MM.1S (cell line): ENCODE measurements at regions not wholly inside any gene's neighbourhood (a gene's known extent, or its start where the extent isn't known, plus 50 kb on each side); places are given as distances from the start of the nearest gene placed in this dataset.

Experiments
- EZH2 ChIP-seq: fragments of 300-600 bp; sonication (generic); optimal IDR thresholded peaks from 2 replicates; pipeline ENCODE3; 2017; ENCODE audit warnings: low read depth, mild to moderate bottlenecking, antibody characterized with exemption, low read length, mixed read lengths
- EZH2phosphoT487 ChIP-seq: fragments of 300-600 bp; sonication (generic); IDR thresholded peaks from 2 replicates; pipeline ENCODE4 v1.6.1; 2018; ENCODE audit warnings: antibody characterized with exemption, low read length
- TF ChIP-seq, protein P1 (sequence below): fragments of 300-600 bp; sonication (generic); IDR thresholded peaks from 2 replicates; pipeline ENCODE4 v1.5.1; 2016; ENCODE audit warnings: antibody characterized with exemption, low read length, mixed read lengths

DNA sequence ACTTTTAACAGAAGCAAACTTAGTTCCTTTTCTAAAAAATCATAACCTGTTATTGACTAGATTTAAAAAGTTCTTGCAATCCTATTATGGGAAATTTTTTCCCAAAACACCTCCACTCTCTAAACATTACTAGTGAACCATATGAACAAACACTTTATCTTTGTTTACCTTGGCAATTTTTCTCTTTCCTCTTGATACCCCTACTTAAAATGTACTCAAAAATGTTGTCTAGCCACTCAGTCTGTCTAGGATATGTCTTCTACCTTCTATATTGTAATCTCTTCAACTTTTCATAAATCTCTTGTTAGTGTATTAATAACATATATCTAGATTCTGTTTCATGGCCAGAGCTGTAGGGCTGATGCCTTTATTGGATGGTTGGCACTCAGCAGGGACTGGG, 630.0 kb upstream of the GRM3 start:
- TF ChIP-seq EZH2 (no peak), EZH2phosphoT487 (no peak)
- TF ChIP-seq, protein P1, sequence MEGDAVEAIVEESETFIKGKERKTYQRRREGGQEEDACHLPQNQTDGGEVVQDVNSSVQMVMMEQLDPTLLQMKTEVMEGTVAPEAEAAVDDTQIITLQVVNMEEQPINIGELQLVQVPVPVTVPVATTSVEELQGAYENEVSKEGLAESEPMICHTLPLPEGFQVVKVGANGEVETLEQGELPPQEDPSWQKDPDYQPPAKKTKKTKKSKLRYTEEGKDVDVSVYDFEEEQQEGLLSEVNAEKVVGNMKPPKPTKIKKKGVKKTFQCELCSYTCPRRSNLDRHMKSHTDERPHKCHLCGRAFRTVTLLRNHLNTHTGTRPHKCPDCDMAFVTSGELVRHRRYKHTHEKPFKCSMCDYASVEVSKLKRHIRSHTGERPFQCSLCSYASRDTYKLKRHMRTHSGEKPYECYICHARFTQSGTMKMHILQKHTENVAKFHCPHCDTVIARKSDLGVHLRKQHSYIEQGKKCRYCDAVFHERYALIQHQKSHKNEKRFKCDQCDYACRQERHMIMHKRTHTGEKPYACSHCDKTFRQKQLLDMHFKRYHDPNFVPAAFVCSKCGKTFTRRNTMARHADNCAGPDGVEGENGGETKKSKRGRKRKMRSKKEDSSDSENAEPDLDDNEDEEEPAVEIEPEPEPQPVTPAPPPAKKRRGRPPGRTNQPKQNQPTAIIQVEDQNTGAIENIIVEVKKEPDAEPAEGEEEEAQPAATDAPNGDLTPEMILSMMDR, result no peak
